Eye (tissue), 1 donor: ENCODE measurements at regions not wholly inside any gene's neighbourhood (a gene's known extent, or its start where the extent isn't known, plus 50 kb on each side); places are given as distances from the start of the nearest gene placed in this dataset.
"Not testable (repeated sequence)": the region's sequence is repeated elsewhere in the genome, so short reads cannot be mapped to it uniquely, and the experiment has no call there.

ENCODE experiments used
- DNase-seq: peaks from one replicate; pipeline ENCODE4 v3.0.0-alpha.2; 2015

- DNase-seq: no peak
These were observed 97.4 kb upstream of the ELOVL5 start for GRCh38 chr6:53446151-53446550.

- DNase-seq: no peak
These were observed 93.0 kb upstream of the ELOVL5 start for GRCh38 chr6:53441761-53442160.

- no peak for DNase-seq
These were observed 92.3 kb upstream of the ELOVL5 start for GRCh38 chr6:53441035-53441493.

- DNase-seq: no peak
These were observed 91.7 kb upstream of the ELOVL5 start for GRCh38 chr6:53440336-53440945.

GRCh38 chr6:53439556-53439955 is 90.8 kb upstream of the ELOVL5 start:
- DNase-seq: no peak

- DNase-seq: peak; percentile 70
These were observed 88.9 kb upstream of the ELOVL5 start for GRCh38 chr6:53437557-53438202.

GRCh38 chr6:53436526-53437303 is 88.0 kb upstream of the ELOVL5 start:
- no peak for DNase-seq

GRCh38 chr6:53433951-53434285 is 85.2 kb upstream of the ELOVL5 start:
- DNase-seq: no peak

- no peak for DNase-seq
These were observed 84.7 kb upstream of the ELOVL5 start for GRCh38 chr6:53433261-53433950.

GRCh38 chr6:53432318-53433161 is 83.8 kb upstream of the ELOVL5 start:
- DNase-seq: no peak

- DNase-seq: no peak
These were observed 83.0 kb upstream of the ELOVL5 start for GRCh38 chr6:53431704-53432103.

GRCh38 chr6:53429401-53429800 is 80.7 kb upstream of the ELOVL5 start:
- DNase-seq: no peak

GRCh38 chr6:53428886-53429285 is 80.1 kb upstream of the ELOVL5 start:
- DNase-seq: no peak

- no peak for DNase-seq
These were observed 78.0 kb upstream of the ELOVL5 start for GRCh38 chr6:53426667-53427270.

- no peak for DNase-seq
These were observed 77.4 kb upstream of the ELOVL5 start for GRCh38 chr6:53426117-53426516.

- no peak for DNase-seq
These were observed 76.4 kb upstream of the ELOVL5 start for GRCh38 chr6:53424976-53425718.

- no peak for DNase-seq
These were observed 75.5 kb upstream of the ELOVL5 start for GRCh38 chr6:53424300-53424699.

- DNase-seq: not testable (repeated sequence)
These were observed 74.8 kb upstream of the ELOVL5 start for GRCh38 chr6:53423560-53423959.

GRCh38 chr6:53419026-53419425 is 70.3 kb upstream of the ELOVL5 start:
- DNase-seq: no peak

GRCh38 chr6:53418288-53418687 is 69.5 kb upstream of the ELOVL5 start:
- DNase-seq: no peak

- DNase-seq: no peak
These were observed 68.4 kb upstream of the ELOVL5 start for GRCh38 chr6:53417141-53417540.
